AG04450 (cell line): ENCODE measurements at regions not wholly inside any gene's neighbourhood (a gene's known extent, or its start where the extent isn't known, plus 50 kb on each side); places are given as distances from the start of the nearest gene placed in this dataset.

Experiments used
- CTCF ChIA-PET: fragments of 300-600, 350-600 bp; formaldehyde crosslinking; extraction: SDS; loops from one replicate; lab custom pipeline; 2022; ENCODE audit warnings: antibody characterized with exemption, inconsistent platforms; lab: Charles Lee
- POLR2A ChIA-PET: fragments of 350-600 bp; formaldehyde crosslinking; extraction: SDS; loops from one replicate; lab custom pipeline; 2021; ENCODE audit warnings: antibody characterized with exemption, inconsistent platforms; lab: Yijun Ruan, JAX
- DNase-seq: peaks from one replicate; pipeline ENCODE4 v3.0.0-alpha.2; 2011; ENCODE audit warnings: low read depth, low spot score
- H3K27ac ChIP-seq: one replicate; pipeline ENCODE4 v1.5.1; 2012; ENCODE audit warnings: low read depth, low read length, control low read depth
- H3K27me3 ChIP-seq: one replicate; pipeline ENCODE4 v1.6.0; 2012; ENCODE audit warnings: low read length; ENCODE audit not compliant: control insufficient read depth, insufficient read depth
- H3K4me3 ChIP-seq: 2 replicates; pipeline ENCODE4 v1.5.1; 2011; ENCODE audit warnings: mild to moderate bottlenecking, low read depth, low read length, control low read depth
- H3K9me3 ChIP-seq: 2 replicates; pipeline ENCODE4 v1.5.1; 2012; ENCODE audit warnings: low read length; ENCODE audit not compliant: control insufficient read depth, insufficient read depth
- TF ChIP-seq, protein P1 (sequence below): IDR thresholded peaks from 2 replicates; pipeline ENCODE4 v1.5.1; 2011; ENCODE audit warnings: low read depth, low read length, control low read depth, inconsistent platforms

DNA sequence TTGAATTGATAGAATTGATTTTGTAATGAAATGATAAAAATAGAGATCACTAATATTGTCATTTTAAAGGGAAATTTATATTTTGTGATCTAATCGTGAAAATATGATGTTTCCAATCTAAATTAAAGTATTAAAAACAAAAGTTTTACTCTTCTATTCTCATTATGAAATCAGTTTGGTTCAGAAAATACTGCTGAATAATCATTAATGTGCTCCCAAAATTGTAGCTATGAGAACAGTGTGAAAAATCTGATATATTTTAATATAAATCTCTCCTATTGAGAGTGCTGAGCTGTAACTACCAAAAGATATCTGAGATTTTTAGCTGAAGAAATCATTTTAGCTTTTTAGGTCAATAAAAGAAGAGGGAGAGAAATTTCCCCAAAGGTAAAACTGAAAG is 287.5 kb upstream of the ANO3 start:
- POLR2A ChIA-PET, result no interaction called here
- Histone ChIP-seq H3K27me3 (no peaks in the 10 kb centered on the region), H3K27ac (no peak overlapping the region), H3K9me3 (no peaks in the 10 kb centered on the region), H3K4me3 (no peak overlapping the region)
- no peak for DNase-seq
- CTCF ChIA-PET, result interaction anchor here (1.0 kb wide), 1 partner anchor 240 kb away, joined by 3 read pairs; no protein-coding TSS in a partner anchor
- TF ChIP-seq, protein P1, sequence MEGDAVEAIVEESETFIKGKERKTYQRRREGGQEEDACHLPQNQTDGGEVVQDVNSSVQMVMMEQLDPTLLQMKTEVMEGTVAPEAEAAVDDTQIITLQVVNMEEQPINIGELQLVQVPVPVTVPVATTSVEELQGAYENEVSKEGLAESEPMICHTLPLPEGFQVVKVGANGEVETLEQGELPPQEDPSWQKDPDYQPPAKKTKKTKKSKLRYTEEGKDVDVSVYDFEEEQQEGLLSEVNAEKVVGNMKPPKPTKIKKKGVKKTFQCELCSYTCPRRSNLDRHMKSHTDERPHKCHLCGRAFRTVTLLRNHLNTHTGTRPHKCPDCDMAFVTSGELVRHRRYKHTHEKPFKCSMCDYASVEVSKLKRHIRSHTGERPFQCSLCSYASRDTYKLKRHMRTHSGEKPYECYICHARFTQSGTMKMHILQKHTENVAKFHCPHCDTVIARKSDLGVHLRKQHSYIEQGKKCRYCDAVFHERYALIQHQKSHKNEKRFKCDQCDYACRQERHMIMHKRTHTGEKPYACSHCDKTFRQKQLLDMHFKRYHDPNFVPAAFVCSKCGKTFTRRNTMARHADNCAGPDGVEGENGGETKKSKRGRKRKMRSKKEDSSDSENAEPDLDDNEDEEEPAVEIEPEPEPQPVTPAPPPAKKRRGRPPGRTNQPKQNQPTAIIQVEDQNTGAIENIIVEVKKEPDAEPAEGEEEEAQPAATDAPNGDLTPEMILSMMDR, result no peak

DNA sequence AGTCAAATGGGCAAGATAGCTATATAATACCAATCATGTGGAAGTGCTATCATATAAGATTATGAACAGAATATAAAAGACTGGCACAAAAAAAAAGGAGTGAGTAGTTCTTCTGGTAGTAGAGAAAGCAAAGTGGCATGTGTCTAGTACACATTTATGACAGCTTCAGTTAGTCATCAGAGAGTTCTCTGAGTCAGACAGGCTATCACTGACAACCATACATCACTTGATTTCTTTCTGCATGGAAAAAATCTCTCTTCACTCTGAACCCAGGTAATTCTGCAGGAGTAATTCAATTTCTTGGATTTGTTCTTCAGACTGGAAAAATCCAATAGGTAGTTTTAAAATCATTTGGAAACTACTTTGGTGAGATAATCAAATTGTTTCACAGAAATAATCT is 286.8 kb upstream of the ANO3 start:
- DNase-seq, result no peak
- ChIA-PET POLR2A (no interaction called here), CTCF (interaction anchor here (1.0 to 1.4 kb wide), 2 partner anchors 63 to 240 kb away, joined by 3 to 4 read pairs; no protein-coding TSS in a partner anchor)
- Histone ChIP-seq H3K4me3 (no peak overlapping the region), H3K9me3 (no peaks in the 10 kb centered on the region), H3K27ac (no peak overlapping the region), H3K27me3 (no peaks in the 10 kb centered on the region)
- TF ChIP-seq, protein P1, result no peak

DNA sequence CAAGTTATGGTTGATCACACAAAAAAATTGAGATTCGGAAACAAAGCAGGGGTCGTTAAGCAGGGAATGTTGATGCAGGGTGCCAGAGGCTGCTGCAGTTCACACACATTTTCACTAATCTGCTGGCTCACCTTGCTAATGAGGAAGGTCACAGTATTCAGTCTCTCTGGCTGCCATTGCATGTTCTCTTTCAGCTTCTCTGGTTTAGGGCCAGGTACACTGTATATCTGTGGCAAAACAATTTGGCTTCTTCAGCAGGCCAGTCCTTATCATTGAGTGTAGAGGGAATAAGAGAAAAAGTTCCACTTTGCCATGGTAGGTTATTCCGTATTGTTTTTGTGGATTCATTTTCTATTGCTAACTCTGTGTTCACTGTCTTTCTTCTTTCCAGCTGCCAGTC is 283.7 kb upstream of the ANO3 start:
- POLR2A ChIA-PET, result no interaction called here
- CTCF ChIA-PET, result no interaction called here

DNA sequence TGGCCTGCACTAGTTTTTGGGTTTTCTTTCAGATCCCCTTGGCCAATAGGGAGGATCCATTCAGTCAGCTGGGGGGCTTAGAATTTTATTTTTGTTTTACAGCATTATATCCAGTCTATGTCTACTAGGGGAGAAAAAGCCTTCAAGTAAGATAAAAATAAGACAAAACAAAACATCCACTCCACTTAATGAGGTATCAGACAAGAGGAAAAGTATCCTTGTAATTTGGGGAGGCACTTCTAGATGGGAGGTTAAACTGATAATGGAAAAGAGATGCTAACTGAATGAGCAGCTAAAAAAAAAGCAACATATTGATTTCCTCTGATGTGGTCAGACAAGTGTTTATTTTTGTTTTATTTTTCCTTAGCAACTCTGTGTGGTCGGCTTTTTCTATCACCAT is 278.0 kb upstream of the ANO3 start:
- POLR2A ChIA-PET, result no interaction called here
- Histone ChIP-seq H3K27me3 (no peaks in the 10 kb centered on the region), H3K9me3 (no peaks in the 10 kb centered on the region), H3K4me3 (no peak overlapping the region), H3K27ac (no peak overlapping the region)
- no peak for DNase-seq
- TF ChIP-seq, protein P1, result no peak
- CTCF ChIA-PET, result no interaction called here

More for the DNA sequence above, 283.7 kb upstream of the ANO3 start:
- TF ChIP-seq, protein P1, result no peak
- no peak for DNase-seq
- H3K27me3 ChIP-seq, result no peaks in the 10 kb centered on the region
- H3K4me3 ChIP-seq, result no peak overlapping the region
- no peaks in the 10 kb centered on the region for H3K9me3 ChIP-seq
- H3K27ac ChIP-seq, result no peak overlapping the region

DNA sequence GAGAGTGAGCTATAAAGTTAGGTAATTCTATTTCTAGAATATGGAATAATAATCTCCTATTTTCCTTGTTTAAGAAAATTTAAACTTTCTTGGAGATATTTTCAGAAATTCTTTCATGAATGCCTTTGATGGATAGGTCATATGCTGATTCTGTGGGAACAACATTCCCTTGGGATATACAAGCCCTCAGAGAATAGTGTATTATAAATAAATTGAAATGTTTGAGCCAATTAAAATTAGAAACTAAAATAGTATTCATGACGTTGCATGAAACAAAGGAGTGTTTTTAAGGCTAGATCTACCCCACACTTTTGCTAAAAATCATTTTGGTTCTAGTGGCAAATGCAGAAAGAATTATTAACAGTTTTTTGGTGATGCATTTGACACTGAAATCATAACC is 269.3 kb upstream of the ANO3 start:
- ChIA-PET POLR2A (no interaction called here), CTCF (no interaction called here)
- no peak overlapping the region for H3K27ac ChIP-seq
- no peaks in the 10 kb centered on the region for H3K9me3 ChIP-seq
- no peaks in the 10 kb centered on the region for H3K27me3 ChIP-seq
- TF ChIP-seq, protein P1, result no peak
- DNase-seq, result no peak
- H3K4me3 ChIP-seq, result no peak overlapping the region
